GM11168 (cell line): ENCODE measurements at regions not wholly inside any gene's neighbourhood (a gene's known extent, or its start where the extent isn't known, plus 50 kb on each side); places are given as distances from the start of the nearest gene placed in this dataset.

Experiments used
- in situ Hi-C: fragments of 300-500 bp; cut with MboI; formaldehyde crosslinking; loops from one replicate; pipeline ENCODE4 v1.12.0; 2022; ENCODE audit warnings: low sequenced_read_pairs; ENCODE audit not compliant: unreplicated experiment

DNA sequence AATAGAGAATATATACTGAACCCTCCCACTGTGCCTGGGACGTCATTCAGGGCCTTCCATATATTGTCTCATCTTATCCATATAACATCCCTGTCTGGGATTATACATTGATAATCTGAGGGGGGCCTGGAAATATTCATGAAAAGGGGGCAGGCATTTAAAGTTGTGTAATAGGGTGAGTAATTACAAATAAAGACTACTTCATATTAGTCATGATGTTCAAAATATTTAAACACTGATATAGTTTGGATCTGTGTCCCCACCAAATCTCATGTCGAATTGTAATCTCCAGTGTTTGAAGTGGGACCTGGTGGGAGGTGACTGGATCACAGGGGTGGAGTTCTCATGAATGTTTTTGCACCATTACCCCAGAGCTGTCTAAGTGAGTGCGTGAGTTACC lies 97.8 kb downstream of the AQP9 start:
- in situ Hi-C loops, result loop anchor here (10.0 kb wide), 1 partner anchor 519 kb away; no protein-coding TSS in a partner anchor

DNA sequence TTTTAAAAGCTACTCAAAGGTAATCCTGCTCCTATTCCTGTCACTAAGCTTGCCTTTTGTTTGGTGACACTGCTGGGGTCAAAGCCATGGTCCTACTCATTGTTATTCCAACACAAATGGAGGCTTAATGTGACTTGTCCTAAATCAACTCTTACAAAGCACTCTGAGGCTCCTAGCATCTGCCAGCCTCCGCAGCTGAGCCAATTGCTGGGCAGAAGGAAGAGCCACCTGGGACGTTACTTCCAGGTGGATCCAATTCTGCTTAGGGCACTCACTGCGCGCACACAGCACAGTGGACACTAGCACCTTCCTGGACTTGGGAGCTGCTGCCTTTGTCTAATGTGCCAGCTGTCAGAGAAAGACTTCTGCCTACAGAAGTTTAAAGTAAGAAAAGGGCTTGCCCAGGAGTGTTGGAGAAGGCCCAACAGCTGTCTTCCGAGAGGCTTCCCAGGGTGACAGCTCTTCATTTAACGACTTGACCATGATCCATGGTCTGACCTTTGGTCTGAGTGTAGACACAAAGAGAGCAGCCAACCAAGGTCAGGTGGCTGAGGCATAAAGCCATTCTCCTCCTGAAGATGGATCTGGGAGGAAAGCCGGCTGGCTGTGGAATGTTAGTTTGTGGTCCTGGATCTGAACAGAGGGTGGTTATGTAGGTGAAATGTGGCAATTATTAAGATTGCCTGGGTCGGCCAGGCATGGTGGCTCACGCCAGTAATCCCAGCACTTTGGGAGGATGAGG lies 102.2 kb downstream of the AQP9 start:
- in situ Hi-C loops, result no loop called here

DNA sequence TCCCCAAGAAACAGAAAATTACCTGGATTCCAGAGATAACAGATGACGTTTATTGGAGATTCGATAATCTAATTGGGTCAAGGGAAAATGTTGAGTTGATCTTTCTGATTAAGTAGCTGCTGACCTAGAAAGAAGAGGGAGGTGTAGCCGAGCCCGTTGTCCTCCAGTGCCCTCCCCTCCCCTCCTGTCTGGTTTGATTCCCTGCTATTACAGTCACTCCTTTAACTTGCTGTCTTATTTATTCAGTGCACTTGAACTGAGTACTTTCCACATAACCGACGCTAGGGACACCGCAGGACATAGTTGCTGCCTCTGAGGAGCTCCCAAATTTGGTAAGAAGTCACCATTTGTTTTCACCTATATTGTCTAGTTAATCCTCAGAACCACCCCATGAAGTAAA lies 103.7 kb downstream of the AQP9 start:
- in situ Hi-C loops, result no loop called here

DNA sequence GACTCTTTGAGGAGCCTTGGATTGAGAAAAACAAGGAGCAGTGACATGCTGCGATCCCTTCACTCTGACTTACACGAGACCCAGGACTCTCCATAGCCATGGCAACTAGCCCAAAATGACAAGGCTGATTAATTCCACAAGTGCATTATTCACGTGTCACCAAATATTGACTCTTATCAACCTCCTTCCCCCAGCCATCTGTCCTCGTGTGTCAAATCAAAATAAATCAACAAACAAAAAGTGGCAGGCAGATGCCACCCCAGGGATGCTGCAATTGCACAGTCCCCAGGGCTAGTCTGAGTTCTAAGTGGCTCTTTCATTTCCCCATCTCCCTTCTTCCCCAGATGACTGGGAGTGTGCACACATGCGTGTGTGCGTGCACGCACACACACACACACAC lies 104.9 kb downstream of the AQP9 start:
- in situ Hi-C loops, result no loop called here

DNA sequence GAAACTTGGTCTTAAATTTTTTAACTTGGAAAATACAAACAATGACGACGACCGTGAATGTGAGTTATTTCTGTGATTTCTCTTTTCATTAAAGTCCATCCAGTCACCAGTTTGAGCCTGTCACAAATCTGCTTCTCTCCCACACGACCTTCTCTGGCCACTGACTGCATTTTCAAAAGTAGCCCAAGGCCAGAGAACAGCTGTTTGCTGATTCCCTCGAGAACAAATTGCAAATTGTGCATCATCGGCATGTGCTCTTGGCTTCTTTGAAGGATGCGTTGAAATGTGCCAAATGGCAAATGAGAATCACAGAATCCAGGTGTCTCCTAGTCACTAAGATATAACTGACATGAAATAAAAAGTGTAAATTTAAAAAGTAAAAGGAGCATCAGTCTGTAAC lies 106.4 kb downstream of the AQP9 start:
- in situ Hi-C loops, result no loop called here

DNA sequence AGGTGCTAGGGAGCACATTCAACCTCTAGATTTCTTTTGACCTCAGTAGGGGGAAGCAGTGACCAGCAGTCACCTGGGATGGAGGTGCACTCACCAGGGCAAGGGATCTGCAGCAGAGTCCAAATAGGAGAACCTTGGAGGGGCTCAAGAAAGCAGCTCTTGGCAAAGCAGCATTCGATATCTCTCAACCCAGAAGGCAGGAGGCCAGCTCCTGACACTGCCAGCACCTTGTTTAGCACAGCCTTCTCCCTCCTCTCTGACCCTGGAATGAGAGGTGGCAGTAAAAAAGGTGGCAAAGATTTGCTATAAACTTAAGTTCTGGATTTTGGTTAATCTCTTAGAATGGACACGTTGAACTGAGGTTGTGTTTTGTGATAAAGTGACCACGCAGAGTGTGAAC lies 107.9 kb downstream of the AQP9 start:
- in situ Hi-C loops, result no loop called here

DNA sequence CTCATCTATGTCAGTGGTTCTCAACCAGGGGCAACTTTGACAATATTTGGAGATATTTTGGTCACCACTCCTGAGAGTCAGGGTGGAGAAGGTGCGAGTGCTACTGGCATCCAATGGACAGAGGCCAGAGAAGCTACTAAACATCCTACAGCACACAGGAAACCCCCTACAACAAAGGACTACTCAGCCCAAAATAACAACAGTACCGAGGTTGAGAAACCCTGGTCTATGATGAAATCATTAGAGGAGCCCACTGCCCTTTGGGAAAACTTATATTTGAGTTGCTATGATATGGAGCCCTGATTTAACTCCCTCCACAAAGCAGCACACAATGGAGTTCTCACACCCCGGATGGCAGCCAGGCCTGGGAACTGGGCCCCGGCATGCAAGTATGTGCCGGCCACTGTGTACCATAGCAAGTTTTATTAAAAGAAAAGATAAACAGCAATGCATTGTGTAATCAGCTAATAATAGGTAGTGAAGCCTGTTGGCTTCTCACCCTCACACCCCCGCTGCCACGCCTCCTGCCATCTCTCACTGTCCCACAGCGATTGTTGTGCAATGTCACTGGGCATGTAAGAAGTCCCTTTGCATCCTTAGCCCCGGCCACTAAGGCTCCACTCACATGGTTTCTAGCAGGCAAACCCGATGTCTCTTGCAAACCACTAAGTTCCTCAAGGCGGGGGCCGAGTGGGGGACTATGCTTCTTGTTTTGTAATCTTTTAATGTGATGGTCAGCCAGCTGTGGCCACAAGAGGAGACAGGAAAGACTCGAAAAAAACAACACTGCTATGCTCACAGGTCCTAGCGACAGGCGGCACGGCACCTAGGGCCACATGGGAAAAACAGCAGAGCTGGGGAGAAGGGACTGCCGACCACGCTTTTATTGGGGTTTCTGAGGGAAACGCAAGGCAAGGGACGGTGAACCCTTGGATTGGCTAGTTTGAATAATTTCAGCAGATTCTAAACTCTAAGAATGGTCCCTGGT lies 110.0 kb downstream of the AQP9 start:
- in situ Hi-C loops, result no loop called here

DNA sequence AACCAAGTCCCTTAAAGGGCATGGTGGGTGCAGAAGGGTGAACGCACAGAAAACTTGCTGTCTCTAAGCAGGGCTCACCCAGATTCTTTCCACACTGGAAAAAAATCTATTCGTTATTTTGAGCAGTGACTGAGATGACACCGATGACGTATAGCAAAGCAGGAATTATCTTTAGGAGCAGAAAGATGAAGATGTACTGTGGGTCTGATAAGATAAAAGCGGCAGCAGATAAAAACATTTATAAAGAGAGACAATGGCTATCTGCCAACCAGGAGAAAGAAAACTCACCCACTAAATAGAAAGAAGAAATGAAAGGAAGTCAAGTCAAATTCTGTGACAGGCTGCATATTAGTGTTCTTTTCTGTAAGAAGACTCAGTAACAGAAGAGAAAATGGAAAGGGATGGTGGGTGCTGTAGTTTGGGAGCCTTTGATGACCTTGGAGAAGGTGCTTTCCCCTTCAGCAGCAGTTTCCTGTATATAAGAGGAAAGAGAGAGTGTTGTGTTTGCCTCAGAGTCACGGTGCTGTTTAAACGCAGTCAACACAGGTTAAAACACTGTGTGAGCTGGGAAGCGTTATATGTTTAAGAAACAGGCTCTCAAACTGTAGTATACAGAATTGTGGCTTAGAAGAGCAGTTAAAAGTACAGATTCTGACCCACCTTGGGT lies 111.6 kb downstream of the AQP9 start:
- in situ Hi-C loops, result no loop called here

DNA sequence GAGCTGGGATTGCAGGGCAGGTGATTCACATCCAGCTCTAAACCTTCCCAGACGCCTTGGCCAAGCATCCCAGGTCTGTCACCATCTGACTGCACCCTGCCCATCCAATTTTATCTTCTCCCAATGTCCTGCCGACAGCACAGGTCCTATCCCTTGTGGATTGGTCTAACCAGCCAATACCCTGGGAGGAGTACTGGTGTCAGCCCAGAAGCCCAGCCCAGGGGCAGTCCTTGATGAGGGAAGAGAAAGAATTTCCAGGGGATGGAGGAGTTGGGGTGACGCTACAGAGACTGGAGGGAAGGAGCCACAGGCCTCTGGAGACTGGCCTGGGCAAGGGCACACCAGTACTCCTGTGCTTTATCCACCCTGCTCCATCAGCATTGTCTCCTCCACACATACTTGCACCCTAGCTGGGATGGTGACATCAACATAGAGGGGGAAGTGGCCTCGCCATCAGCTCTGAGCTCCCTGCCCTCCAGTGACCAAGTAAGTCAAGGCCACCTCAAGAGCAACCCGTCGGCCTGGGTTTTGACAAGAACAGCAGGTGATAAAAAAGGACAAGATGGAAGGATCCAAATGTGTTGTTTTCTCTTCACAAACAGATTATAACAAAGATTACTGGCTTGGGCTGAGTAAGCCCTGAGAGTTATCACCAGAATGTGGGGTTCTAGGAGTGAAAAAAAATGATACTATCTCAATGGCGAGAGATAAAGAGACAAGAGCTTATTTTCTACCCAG lies 114.6 kb downstream of the AQP9 start:
- in situ Hi-C loops, result no loop called here

DNA sequence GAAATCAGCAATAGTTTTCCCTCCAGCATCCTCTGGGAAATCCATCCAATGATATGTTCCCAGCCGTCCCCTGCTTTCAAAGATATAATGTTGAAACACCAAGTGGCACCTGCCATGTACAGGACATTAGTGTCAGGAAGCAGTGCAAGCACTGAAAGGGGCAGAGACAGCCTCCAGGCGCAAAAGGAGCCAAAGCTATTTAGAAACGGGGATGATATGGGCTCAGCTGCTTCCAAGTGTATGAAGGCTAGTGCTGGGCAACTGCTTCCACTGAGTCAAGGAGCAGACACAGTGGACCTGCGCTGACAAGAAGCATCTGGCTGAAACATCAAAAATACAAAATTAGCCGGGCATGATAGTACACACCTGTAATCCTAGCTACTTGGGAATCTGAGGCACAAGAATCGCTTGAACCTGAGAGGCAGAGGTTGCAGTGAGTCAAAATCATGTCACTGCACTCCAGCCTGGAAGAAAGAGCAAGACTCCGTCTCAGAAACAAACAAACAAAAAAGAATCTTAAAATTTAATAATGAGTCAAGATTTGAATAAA lies 119.7 kb downstream of the AQP9 start:
- in situ Hi-C loops, result no loop called here

DNA sequence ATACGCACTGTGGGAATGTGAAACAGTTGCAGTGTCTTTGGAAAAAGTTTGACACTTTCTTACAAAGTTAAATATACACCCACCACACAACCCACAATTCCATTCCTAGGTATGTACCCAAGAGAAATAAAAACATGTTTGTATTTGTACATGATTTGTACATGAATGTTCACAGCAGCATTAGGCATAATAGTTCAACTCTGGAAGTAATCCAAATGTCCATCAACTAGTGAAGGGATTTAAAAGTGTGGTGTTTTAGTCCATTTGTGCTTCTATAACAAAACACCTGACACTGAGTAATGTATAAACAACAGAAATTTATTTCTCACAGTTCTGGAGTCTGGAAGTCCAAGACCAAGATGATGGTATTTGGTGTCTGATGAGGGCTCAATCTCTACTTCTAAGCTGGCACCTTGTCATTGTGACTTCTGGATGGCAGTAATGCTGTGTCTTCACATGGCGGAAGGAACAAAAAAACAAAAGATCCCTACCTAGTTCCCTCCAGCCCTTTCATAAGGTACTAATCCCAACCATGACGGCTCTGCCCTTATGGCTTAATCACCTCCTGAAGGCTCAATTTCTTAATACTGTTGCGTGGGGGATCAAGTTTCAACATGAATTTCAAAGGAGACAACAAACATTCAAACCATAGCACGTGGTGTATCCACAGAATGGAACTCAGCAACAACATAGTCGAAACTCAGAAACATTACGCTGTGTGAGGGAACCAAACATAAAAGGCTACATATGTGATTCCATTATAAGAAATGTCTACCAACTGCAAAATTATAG lies 120.5 kb downstream of the AQP9 start:
- in situ Hi-C loops, result no loop called here

DNA sequence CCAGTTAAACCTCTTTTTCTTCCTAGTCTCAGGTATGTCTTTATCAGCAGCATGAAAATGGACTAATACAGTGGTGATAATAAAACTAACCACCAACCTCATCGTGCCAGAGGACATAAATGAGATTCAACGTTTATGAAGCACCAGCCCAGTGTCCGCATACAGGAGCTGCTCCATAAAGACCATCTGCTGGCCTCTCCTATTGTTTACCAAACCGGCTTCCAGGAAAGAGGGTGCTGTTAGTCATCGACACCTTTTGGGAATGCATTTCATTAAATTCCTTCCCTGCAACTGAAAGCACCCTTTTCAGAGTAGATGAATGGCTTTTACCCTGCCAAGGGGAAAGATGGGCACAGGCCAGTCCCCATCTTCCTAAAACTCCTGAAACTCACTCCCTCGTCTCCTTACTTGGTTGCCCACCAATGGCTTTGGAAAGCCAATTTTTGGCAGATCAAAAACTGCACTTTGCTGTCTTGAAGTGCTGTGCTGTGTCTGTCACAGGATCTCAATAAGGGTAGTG lies 122.1 kb downstream of the AQP9 start:
- in situ Hi-C loops, result no loop called here

DNA sequence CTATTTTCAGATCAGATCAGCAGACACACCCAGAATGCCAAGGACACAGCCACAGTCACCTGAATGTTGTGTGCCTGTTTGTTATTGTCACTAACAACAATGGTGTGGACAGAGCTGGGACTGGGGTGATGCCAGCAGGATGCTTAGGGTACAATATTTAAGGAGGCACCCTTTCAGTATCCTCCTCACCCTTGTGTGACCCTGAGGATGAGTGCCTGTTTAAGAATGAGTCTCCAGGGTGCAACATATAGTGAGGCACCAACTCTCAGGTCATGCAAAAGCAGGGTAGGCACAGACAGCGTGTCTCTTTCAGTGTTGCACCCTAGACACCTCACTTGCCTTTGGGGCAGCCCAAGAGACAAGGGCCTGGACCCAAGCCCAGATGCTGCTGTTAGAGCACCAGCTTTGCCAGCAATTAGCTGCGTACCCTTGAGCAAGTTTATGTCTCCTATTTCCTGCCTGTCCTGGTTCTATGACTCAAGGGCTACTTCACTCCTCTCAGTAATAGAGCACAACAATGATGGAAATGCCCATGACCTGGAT lies 122.6 kb downstream of the AQP9 start:
- in situ Hi-C loops, result no loop called here

DNA sequence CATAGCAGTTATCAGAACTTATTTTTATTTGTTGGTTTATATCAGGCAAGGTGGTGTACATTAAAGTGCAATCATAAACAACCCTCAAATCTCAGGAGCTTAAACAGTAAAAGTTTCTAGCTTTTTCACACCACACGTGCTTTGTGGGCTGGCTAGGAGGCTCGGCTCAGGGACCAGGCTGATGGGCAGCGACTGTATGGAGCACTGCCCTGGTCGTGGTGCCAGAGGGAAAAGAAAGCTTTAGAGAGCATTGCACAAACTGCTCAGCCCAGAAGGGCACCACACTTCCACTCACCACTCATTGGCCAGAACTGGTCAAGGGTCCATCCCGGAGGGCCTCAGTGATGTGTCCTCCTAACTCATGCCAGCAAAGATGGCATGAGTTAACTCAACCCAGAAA lies 123.2 kb downstream of the AQP9 start:
- in situ Hi-C loops, result no loop called here

DNA sequence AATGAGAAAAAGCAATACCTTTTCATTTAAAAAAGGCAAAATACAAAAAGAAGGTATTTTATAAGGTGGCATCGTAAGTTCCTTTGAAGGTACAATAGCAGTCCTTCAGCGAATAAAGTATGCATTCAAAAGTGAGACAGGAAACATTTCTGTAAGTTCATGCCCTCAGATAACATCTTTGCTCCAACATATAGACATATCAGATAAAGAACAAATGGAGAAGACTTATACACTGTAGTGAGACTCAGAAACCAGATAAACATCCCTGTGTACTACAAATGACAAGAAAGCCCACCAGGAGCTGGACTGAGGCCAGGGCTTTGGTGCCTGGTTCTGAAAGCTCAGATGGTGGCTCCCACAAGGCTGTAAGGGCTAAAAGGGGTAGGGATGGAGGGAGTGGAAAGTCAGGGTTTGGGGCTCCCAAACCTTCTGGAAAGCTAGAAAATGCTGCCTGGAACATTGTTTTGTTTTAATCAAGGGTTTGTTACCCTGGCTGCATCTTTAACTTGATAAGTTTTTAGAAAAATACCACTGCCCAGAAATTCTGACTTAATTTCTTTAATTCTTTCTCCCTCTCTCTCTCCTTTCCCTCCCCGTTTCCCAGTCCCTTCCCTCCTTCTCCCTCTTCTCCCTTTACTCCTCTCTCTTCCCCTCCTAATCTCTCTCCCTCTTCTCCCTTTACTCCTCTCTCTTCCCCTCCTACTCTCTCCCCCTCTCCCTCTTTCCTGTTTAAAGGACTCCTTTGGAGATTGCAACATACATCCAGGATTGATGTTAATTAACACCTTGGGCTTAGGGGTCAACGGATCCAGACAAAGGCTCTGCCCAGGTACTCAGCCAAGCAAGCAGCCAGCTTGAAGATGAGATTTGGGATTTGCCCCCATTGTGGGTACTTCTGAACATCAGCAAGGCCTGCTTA lies 126.1 kb downstream of the AQP9 start:
- in situ Hi-C loops, result no loop called here

DNA sequence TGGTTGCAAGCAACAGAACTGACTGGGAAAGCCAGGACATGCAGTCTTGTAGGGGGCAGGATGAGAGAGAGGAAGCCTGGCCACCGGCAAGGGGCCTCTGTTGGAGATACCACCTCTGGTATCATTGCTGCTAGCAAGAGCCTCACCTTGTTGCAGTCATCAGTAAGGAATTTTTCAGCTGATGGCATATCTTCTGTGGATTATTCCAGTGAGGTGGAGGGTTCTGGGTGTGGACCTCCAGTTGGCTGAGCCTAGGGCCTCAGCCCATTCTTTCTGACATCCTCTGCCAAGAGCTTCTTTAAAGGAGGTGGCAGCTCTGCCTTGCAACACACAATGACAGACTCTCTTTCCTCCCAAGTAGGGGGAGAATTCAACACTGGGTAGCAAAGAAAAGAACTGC lies 128.9 kb downstream of the AQP9 start:
- in situ Hi-C loops, result no loop called here

DNA sequence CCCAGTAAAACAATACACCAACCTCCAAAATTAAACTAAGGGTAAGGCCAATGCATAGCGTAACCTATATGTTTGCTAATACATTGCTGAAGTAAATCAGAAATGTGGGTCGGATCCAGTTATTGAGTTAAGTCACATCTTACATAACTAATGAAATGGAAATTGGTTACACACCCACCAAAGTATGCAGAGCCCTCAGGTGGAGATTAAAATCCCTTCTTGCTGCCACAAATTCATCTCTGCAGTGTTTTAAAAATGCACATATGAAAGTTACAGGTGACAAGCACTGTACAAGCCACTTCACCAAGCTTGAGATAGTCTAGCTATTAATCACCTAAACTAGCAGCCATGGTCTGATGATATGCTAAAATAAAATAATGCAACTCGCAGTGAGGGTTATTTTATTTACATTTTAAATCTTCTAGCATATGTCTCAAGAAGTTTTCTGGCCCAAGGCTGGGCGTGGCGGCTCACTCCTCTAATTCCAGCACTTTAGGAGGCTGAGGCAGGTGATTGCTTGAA lies 130.6 kb downstream of the AQP9 start:
- in situ Hi-C loops, result no loop called here
